Left lung (tissue), 4 donors: ENCODE measurements at regions not wholly inside any gene's neighbourhood (a gene's known extent, or its start where the extent isn't known, plus 50 kb on each side); places are given as distances from the start of the nearest gene placed in this dataset.
A peak's percentile ranks its signal among the peaks of the same experiment; 100 is the strongest.

Experiments
- ATAC-seq: fragments of 200-7000 bp; cut with Tn5 transposase; one replicate; pipeline ENCODE4 v1.9.1; 2020; ENCODE audit warnings: moderate library complexity
- DNase-seq, 4 donors: peaks; one replicate each; pipeline ENCODE4 v3.0.0-alpha.2; 2013 to 2020
- H3K27ac ChIP-seq, 2 donors: fragments of 200-600 bp; sonication (generic) in 1 of 2; one replicate each; pipeline versions ENCODE4 v1.5.0 to v1.8.0; 2020 to 2021
- H3K27me3 ChIP-seq, 2 donors: fragments of 200-600 bp; sonication (generic) in 1 of 2; one replicate each; pipeline versions ENCODE4 v1.5.0 to v1.8.0; 2020 to 2021
- H3K36me3 ChIP-seq, 2 donors: fragments of 200-600 bp; sonication (generic) in 1 of 2; one replicate each; pipeline versions ENCODE4 v1.5.0 to v1.8.0; 2020 to 2021
- H3K4me1 ChIP-seq, 2 donors: fragments of 200-600 bp; one replicate each; pipeline ENCODE4 v1.8.0; 2021
- H3K4me3 ChIP-seq, 2 donors: fragments of 200-600 bp; sonication (generic) in 1 of 2; one replicate each; pipeline versions ENCODE4 v1.5.0 to v1.8.0; 2020 to 2021; ENCODE audit warnings: mild to moderate bottlenecking in 1 of 2
- H3K9me3 ChIP-seq, 2 donors: fragments of 200-600 bp; sonication (generic) in 1 of 2; one replicate each; pipeline versions ENCODE4 v1.5.0 to v1.8.0; 2020 to 2021
- intact Hi-C, 2 donors: fragments of 100-400 bp; cut with DNase I; formaldehyde crosslinking; loops; one replicate each; pipeline versions ENCODE4 v1.11.2 to v1.14.2; 2022
- TF ChIP-seq, protein P1 (sequence below), 2 donors: fragments of 200-600 bp; sonication (generic) in 1 of 2; IDR thresholded peaks; one replicate each; pipeline versions ENCODE4 v1.5.0 to v1.8.0; 2021; ENCODE audit warnings: antibody characterized with exemption in 2 of 2
- donor health status: DM: no; HTN: yes; CAD: no.
- donor health status: DM: no; HTN: no; CAD: no.

DNA sequence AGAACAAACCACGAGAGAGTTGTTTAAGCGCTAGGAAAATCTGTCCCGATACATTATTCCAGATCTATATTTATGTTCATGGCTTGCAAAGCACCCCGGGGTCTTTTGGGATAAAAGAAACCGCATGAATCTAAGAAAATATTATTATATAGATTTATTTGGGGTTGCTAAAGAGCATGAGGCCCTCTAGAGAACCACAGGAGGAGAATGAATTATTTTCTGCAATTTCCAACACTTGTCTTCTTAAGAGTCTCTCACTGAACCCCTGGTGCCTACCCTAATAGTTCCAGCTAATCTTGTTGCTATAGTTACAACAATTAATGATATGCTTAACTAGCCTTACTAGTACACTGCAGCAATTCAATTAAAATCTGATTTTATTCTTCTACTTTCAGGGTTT, 79.6 kb downstream of the ARRDC4 start:
- no peaks in the 10 kb centered on the region for H3K4me1 ChIP-seq
- DNase-seq = no peak
- no peaks in the 10 kb centered on the region for H3K9me3 ChIP-seq
- no peaks in the 10 kb centered on the region for H3K36me3 ChIP-seq
- H3K27ac ChIP-seq = no peak overlapping the region
- no peak overlapping the region for H3K4me3 ChIP-seq
- TF ChIP-seq, protein P1, sequence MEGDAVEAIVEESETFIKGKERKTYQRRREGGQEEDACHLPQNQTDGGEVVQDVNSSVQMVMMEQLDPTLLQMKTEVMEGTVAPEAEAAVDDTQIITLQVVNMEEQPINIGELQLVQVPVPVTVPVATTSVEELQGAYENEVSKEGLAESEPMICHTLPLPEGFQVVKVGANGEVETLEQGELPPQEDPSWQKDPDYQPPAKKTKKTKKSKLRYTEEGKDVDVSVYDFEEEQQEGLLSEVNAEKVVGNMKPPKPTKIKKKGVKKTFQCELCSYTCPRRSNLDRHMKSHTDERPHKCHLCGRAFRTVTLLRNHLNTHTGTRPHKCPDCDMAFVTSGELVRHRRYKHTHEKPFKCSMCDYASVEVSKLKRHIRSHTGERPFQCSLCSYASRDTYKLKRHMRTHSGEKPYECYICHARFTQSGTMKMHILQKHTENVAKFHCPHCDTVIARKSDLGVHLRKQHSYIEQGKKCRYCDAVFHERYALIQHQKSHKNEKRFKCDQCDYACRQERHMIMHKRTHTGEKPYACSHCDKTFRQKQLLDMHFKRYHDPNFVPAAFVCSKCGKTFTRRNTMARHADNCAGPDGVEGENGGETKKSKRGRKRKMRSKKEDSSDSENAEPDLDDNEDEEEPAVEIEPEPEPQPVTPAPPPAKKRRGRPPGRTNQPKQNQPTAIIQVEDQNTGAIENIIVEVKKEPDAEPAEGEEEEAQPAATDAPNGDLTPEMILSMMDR (IDR thresholded peaks at IDR 0.05) = no peak
- ATAC-seq = no peak
- H3K27me3 ChIP-seq = no peaks in the 10 kb centered on the region
- intact Hi-C loops = no loop called here

DNA sequence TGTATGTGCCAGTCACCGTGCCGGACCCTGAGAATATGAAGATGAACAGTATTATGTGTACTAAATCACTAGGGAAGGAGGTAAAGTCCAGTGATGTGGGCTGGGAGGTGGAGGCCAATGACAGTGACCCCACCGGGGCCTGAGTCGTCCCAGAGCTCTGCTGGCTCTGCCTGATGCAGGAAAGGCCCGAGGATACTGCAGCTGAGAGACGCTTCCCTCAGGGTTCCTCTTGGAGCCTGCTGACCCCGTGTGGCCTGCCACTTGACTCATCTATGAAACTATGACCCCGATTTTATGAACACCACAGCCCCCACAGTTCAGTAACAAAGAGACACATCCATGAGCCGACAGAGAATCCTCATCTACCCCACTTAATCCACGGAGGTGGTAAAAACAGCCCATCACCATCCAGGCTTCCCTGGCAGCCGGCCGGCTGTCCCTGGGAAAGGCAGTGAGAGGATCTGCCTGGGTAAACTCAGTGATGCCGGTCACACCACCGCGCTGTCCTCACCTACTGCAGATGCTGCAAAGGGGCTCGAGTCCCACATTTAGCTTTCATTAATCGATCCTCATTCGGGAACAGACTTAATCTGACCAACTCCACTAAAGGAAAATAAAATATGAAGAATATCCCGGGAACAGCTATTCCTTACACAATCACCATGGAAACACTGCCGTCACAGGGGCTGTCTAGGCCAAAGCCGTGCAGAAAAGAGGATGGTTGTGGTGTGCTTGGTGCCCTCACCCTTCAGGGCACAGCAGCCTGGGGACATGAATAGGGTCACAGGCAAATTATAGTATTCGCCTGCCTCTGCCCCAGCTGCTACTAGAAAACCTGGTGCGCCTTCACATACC, 82.9 kb downstream of the ARRDC4 start:
- TF ChIP-seq, protein P1 (IDR thresholded peaks at IDR 0.05) = no peak
- intact Hi-C loops = no loop called here
- H3K27ac ChIP-seq = no peak overlapping the region
- DNase-seq (peak in 1 of 4 donors; percentile 45), ATAC-seq (no peak)
- H3K4me1 ChIP-seq = no peaks in the 10 kb centered on the region
- no peak overlapping the region for H3K4me3 ChIP-seq
- no peaks in the 10 kb centered on the region for H3K9me3 ChIP-seq
- H3K27me3 ChIP-seq = no peaks in the 10 kb centered on the region
- H3K36me3 ChIP-seq = no peaks in the 10 kb centered on the region

DNA sequence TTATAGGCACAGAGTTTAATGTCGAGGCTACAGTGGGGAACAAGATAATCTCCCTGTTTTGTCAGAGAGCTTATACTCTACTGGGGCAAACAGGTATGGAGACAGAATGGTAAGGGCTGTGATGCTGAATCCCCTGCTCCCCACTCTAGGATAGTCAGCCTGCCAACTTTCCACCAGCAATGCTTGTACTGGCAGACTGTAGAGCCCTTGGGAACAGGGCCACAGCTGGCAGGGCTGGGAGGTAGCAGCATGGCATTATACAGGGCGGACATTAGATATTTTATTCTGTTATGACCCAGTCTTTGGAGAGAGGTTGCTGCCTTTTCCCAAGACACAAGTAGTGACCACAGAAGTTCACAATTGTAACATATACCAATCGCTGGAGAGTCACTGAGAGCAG, 91.2 kb downstream of the ARRDC4 start:
- TF ChIP-seq, protein P1 (IDR thresholded peaks at IDR 0.05) = no peak
- Histone ChIP-seq H3K4me1 (no peaks in the 10 kb centered on the region), H3K27ac (no peak overlapping the region), H3K36me3 (no peaks in the 10 kb centered on the region), H3K9me3 (peaks cover 0 to 6% of the 10 kb centered on the region in 2 donors), H3K27me3 (no peaks in the 10 kb centered on the region), H3K4me3 (no peak overlapping the region)
- ATAC-seq (no peak), DNase-seq (no peak)
- intact Hi-C loops = no loop called here

DNA sequence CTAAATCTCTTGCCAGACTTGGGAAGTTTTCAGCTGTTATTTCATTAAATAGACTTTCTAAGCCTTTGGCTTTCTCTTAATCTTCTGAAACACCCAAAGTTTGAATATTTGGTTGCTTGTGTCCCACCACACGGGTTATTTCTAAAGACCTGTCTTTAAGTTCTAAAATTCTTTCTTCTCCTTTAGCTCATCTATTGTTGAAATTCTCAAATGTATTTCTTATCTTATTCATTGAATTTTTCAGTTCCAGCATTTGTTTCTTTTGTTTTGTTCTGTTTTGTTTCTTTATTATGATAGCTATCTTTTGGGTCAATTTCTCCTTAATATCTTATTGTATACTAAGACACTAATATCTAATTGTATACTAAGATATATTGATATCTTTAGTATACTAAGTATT, 97.0 kb downstream of the ARRDC4 start:
- TF ChIP-seq, protein P1 (IDR thresholded peaks at IDR 0.05) = no peak
- DNase-seq (no peak), ATAC-seq (no peak)
- peaks cover 4 to 22% of the 10 kb centered on the region in 2 donors for H3K9me3 ChIP-seq
- H3K4me3 ChIP-seq = no peak overlapping the region
- intact Hi-C loops = no loop called here
- no peaks in the 10 kb centered on the region for H3K4me1 ChIP-seq
- H3K36me3 ChIP-seq = no peaks in the 10 kb centered on the region
- no peaks in the 10 kb centered on the region for H3K27me3 ChIP-seq
- no peak overlapping the region for H3K27ac ChIP-seq

DNA sequence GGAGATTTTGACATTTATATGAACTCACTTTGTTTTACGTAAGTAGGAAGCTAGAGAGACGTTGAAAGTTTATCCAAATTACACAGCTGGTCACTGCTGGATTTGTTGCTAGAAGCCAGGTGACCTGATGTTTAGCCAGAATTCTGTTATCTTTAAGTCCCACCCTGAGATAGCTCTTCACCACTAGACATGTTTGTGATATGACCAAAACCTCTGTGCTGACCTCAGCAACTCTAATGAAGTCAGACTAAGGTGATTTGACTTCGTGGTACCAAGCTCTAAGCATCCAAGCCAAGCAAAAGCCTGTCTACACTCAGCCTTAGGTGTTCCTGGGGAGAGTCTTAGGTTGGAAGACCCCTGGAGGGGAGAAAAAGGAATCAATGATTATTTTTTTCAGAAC, 102.4 kb downstream of the ARRDC4 start:
- Histone ChIP-seq H3K36me3 (no peaks in the 10 kb centered on the region), H3K4me1 (peaks cover 0 to 4% of the 10 kb centered on the region in 2 donors), H3K9me3 (peaks cover 2 to 5% of the 10 kb centered on the region in 2 donors), H3K27me3 (peaks cover 0 to 4% of the 10 kb centered on the region in 2 donors), H3K27ac (no peak overlapping the region), H3K4me3 (no peak overlapping the region)
- intact Hi-C loops = no loop called here
- DNase-seq = no peak
- TF ChIP-seq, protein P1 (IDR thresholded peaks at IDR 0.05) = no peak
- no peak for ATAC-seq
